Testis (tissue), 2 donors: ENCODE measurements at regions not wholly inside any gene's neighbourhood (a gene's known extent, or its start where the extent isn't known, plus 50 kb on each side); places are given as distances from the start of the nearest gene placed in this dataset.

ENCODE experiments used
- DNase-seq: peaks from one replicate; pipeline ENCODE4 v3.0.0-alpha.2; 2019
- H3K27ac ChIP-seq, 2 donors: fragments of 200-600 bp; sonication (generic); one replicate each; pipeline ENCODE4 v1.5.1; 2019
- H3K27me3 ChIP-seq: fragments of 200-600 bp; sonication (generic); one replicate; pipeline ENCODE4 v1.5.1; 2019
- H3K36me3 ChIP-seq: fragments of 200-600 bp; sonication (generic); one replicate; pipeline ENCODE4 v1.5.1; 2017; ENCODE audit warnings: low read depth; ENCODE audit errors: missing control alignments
- H3K4me1 ChIP-seq: fragments of 200-600 bp; sonication (generic); one replicate; pipeline ENCODE4 v1.5.1; 2019
- H3K4me3 ChIP-seq, 2 donors: fragments of 200-600 bp; sonication (generic); one replicate each; pipeline ENCODE4 v1.5.1; 2017 to 2019
- H3K9me3 ChIP-seq: fragments of 200-600 bp; sonication (generic); one replicate; pipeline ENCODE4 v1.5.1; 2017
- CTCF ChIP-seq, 3 experiments: fragments of 450-650 bp in 2 of 3; fragments of 200-600 bp in 1 of 3; sonication (generic) in 1 of 3; IDR thresholded peaks; one replicate each; pipeline ENCODE4 v1.5.1; 2016 to 2019; ENCODE audit warnings: antibody characterized with exemption in 3 of 3, mild to moderate bottlenecking in 2 of 3, moderate library complexity in 1 of 3
- POLR2A ChIP-seq: fragments of 450-650 bp; IDR thresholded peaks from one replicate; pipeline ENCODE4 v1.6.1; 2017; ENCODE audit warnings: antibody characterized with exemption, mild to moderate bottlenecking, moderate library complexity
- WGBS, 2 donors: methylation state at CpG; one replicate each; pipeline ENCODE4 v1.1.5; 2018; 5-methylcytosine and 5-hydroxymethylcytosine counted together
- intact Hi-C: fragments of 100-400 bp; cut with DNase I; formaldehyde crosslinking; loops from one replicate; pipeline ENCODE4 v1.15.1; 2023; ENCODE audit warnings: low total_unique reads

GRCh38 chr16:50938932-50939331 is 197.0 kb downstream of the CYLD start:
- Histone ChIP-seq H3K27ac (no peak overlapping the region), H3K4me3 (no peak overlapping the region), H3K27me3 (no peaks in the 10 kb centered on the region), H3K9me3 (no peaks in the 10 kb centered on the region), H3K36me3 (no peaks in the 10 kb centered on the region), H3K4me1 (no peaks in the 10 kb centered on the region)
- no peak for DNase-seq
- no peak for TF ChIP-seq CTCF (IDR thresholded peaks at IDR 0.05)
- no peak for TF ChIP-seq POLR2A
- intact Hi-C loops: no loop called here
- WGBS, 2 donors: 69 to 77% methylated on average over 11 of the region's 11 CpGs

GRCh38 chr16:50933262-50933661 is 191.4 kb downstream of the CYLD start:
- Histone ChIP-seq H3K36me3 (no peaks in the 10 kb centered on the region), H3K4me3 (no peak overlapping the region), H3K9me3 (no peaks in the 10 kb centered on the region), H3K27me3 (no peaks in the 10 kb centered on the region), H3K27ac (no peak overlapping the region), H3K4me1 (no peaks in the 10 kb centered on the region)
- TF ChIP-seq CTCF (IDR thresholded peaks at IDR 0.05) (no peak), POLR2A (no peak)
- DNase-seq: no peak
- 72 to 85% methylated on average over 2 to 3 of the region's 3 CpGs for WGBS, 2 donors
- intact Hi-C loops: no loop called here

GRCh38 chr16:50932348-50932935 is 190.6 kb downstream of the CYLD start:
- DNase-seq: no peak

DNA sequence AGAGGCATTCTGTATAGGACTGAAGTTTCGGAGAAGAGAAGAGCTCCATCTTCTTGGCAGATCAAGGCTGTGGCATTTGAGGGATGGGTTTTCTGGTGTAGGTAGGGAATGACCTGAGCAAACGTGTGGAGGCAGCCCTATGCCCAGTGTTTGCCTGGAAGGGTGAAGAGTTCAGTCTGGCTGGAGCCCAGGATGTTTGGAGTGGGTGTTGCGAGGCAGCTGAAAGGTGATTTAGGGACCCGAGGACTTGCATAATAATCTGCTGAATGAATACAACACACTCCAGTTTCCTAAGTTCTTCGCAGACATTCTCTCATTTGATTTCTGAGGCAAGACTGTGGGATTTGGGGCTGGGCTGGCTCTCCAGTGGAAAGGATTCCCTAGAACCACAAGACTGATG is 186.2 kb downstream of the CYLD start:
- Histone ChIP-seq H3K9me3 (no peaks in the 10 kb centered on the region), H3K27me3 (no peaks in the 10 kb centered on the region), H3K27ac (no peak overlapping the region), H3K4me1 (no peaks in the 10 kb centered on the region), H3K4me3 (no peak overlapping the region), H3K36me3 (no peaks in the 10 kb centered on the region)
- WGBS, 2 donors: 75 to 84% methylated on average over 5 of the region's 5 CpGs
- no peak for DNase-seq
- TF ChIP-seq CTCF (IDR thresholded peaks at IDR 0.05): no peak
- intact Hi-C loops: no loop called here

More at GRCh38 chr16:50932348-50932935, 190.6 kb downstream of the CYLD start:
- H3K36me3 ChIP-seq: no peaks in the 10 kb centered on the region
- no peaks in the 10 kb centered on the region for H3K4me1 ChIP-seq
- H3K27ac ChIP-seq: no peak overlapping the region
- intact Hi-C loops: no loop called here
- H3K9me3 ChIP-seq: no peaks in the 10 kb centered on the region
- TF ChIP-seq CTCF (IDR thresholded peaks at IDR 0.05) (no peak), POLR2A (no peak)
- H3K4me3 ChIP-seq: no peak overlapping the region
- H3K27me3 ChIP-seq: no peaks in the 10 kb centered on the region

DNA sequence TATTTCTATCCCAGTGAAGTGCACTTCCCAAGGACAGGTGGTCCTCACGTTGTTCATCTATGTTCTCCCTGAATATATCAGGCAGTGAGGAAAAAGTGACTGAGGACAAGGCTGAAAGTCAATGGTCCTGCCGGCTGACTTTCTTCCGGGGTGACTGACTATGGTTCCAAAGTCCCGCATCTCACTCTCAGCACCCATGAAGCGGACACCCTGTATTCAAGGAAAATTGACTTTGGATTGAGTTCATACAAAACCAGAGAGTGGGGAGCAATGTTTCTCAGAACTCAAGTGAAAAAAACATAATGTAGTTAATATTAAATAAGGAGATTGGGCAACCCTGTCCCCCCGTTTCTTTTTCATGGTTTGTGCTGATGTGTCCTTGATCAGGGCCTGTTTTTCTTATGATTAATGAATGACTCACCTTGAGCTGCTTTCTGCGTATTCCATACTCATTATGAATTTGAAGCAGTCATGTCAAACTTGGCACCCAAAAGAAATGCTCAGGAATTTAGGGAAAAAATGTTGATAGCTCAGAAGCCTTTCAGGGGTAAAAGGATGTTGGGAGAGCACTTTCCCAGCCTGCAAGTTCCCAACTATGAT is 184.0 kb downstream of the CYLD start:
- H3K9me3 ChIP-seq: no peaks in the 10 kb centered on the region
- H3K4me3 ChIP-seq: no peak overlapping the region
- H3K36me3 ChIP-seq: no peaks in the 10 kb centered on the region
- WGBS, 2 donors: 80 to 84% methylated on average over 7 of the region's 7 CpGs
- TF ChIP-seq POLR2A: no peak
- TF ChIP-seq CTCF (IDR thresholded peaks at IDR 0.05): no peak
- no peaks in the 10 kb centered on the region for H3K4me1 ChIP-seq
- intact Hi-C loops: no loop called here
- H3K27me3 ChIP-seq: no peaks in the 10 kb centered on the region
- no peak overlapping the region for H3K27ac ChIP-seq
- DNase-seq: no peak
